ENCODE measurements at regions not wholly inside any gene's neighbourhood (a gene's known extent, or its start where the extent isn't known, plus 50 kb on each side); places are given as distances from the start of the nearest gene placed in this dataset.

GRCh38 chr3:177427540-177427939 is 230.3 kb upstream of the TBL1XR1 start:
- DNase-seq = no peak
- H3K4me1 ChIP-seq = peaks cover 9% of the 10 kb centered on the region
- H3K27ac Mint-ChIP-seq (ENCODE audit: unreplicated experiment) = no peak overlapping the region
- H3K36me3 Mint-ChIP-seq (ENCODE audit: insufficient read depth, unreplicated experiment) = no peaks in the 10 kb centered on the region
- no peaks in the 10 kb centered on the region for H3K27me3 Mint-ChIP-seq (ENCODE audit: insufficient read depth, unreplicated experiment)
- intact Hi-C loops (cut with micrococcal nuclease; ENCODE audit: unreplicated experiment) = no loop called here
- H3K4me1 Mint-ChIP-seq (ENCODE audit: low read depth, unreplicated experiment) = peaks cover 17% of the 10 kb centered on the region
- TF ChIP-seq CTCF (IDR thresholded peaks at IDR 0.05; ENCODE audit: insufficient read depth in 1 of 2, low read depth in 1 of 2, low read length in 1 of 2, severe bottlenecking in 1 of 2, unreplicated experiment in 1 of 2) = no peak
- no peak overlapping the region for H3K4me3 Mint-ChIP-seq (ENCODE audit: unreplicated experiment)
- H3K4me3 ChIP-seq (ENCODE audit: low read depth, low read length) = no peak overlapping the region
- H3K9me3 Mint-ChIP-seq (ENCODE audit: unreplicated experiment) = no peaks in the 10 kb centered on the region
- POLR2A ChIA-PET = no interaction called here
- CTCF ChIA-PET = no interaction called here
- BruUV-seq (replicated peaks) = no TSS peak
- no peaks in the 10 kb centered on the region for H3K27me3 ChIP-seq (replicated peaks; ENCODE audit: control insufficient read depth, insufficient read depth, low read length)
- no peaks in the 10 kb centered on the region for H3K36me3 ChIP-seq (ENCODE audit: control insufficient read depth, insufficient read depth, low read length)
- H3K9me3 ChIP-seq = no peaks in the 10 kb centered on the region

GRCh38 chr3:177429079-177429478 is 231.8 kb upstream of the TBL1XR1 start:
- CTCF ChIA-PET = no interaction called here
- Mint-ChIP-seq H3K4me3 (ENCODE audit: unreplicated experiment) (no peak overlapping the region), H3K9me3 (ENCODE audit: unreplicated experiment) (no peaks in the 10 kb centered on the region), H3K4me1 (ENCODE audit: low read depth, unreplicated experiment) (peaks cover 19% of the 10 kb centered on the region), H3K27me3 (ENCODE audit: insufficient read depth, unreplicated experiment) (no peaks in the 10 kb centered on the region), H3K27ac (ENCODE audit: unreplicated experiment) (no peak overlapping the region), H3K36me3 (ENCODE audit: insufficient read depth, unreplicated experiment) (no peaks in the 10 kb centered on the region)
- TF ChIP-seq CTCF (IDR thresholded peaks at IDR 0.05; ENCODE audit: insufficient read depth in 1 of 2, low read depth in 1 of 2, low read length in 1 of 2, severe bottlenecking in 1 of 2, unreplicated experiment in 1 of 2) = no peak
- no peaks in the 10 kb centered on the region for H3K27me3 ChIP-seq (replicated peaks; ENCODE audit: control insufficient read depth, insufficient read depth, low read length)
- intact Hi-C loops (cut with micrococcal nuclease; ENCODE audit: unreplicated experiment) = no loop called here
- H3K9me3 ChIP-seq = no peaks in the 10 kb centered on the region
- no peak overlapping the region for H3K4me3 ChIP-seq (ENCODE audit: low read depth, low read length)
- no peaks in the 10 kb centered on the region for H3K36me3 ChIP-seq (ENCODE audit: control insufficient read depth, insufficient read depth, low read length)
- no peak for DNase-seq
- BruUV-seq (replicated peaks) = no TSS peak
- peaks cover 9% of the 10 kb centered on the region for H3K4me1 ChIP-seq
- POLR2A ChIA-PET = interaction anchor here (0.6 kb wide), 1 partner anchor 49 kb away, joined by 5 read pairs; no protein-coding TSS in a partner anchor

GRCh38 chr3:177429771-177430170 is 232.5 kb upstream of the TBL1XR1 start:
- no TSS peak for BruUV-seq (replicated peaks)
- H3K27me3 ChIP-seq (replicated peaks; ENCODE audit: control insufficient read depth, insufficient read depth, low read length) = no peaks in the 10 kb centered on the region
- H3K4me1 Mint-ChIP-seq (ENCODE audit: low read depth, unreplicated experiment) = peaks cover 19% of the 10 kb centered on the region
- H3K36me3 Mint-ChIP-seq (ENCODE audit: insufficient read depth, unreplicated experiment) = no peaks in the 10 kb centered on the region
- TF ChIP-seq CTCF (IDR thresholded peaks at IDR 0.05; ENCODE audit: insufficient read depth in 1 of 2, low read depth in 1 of 2, low read length in 1 of 2, severe bottlenecking in 1 of 2, unreplicated experiment in 1 of 2) = no peak
- peaks cover 9% of the 10 kb centered on the region for H3K4me1 ChIP-seq
- no peaks in the 10 kb centered on the region for H3K9me3 Mint-ChIP-seq (ENCODE audit: unreplicated experiment)
- no peak for DNase-seq
- no peak overlapping the region for H3K27ac Mint-ChIP-seq (ENCODE audit: unreplicated experiment)
- no peaks in the 10 kb centered on the region for H3K27me3 Mint-ChIP-seq (ENCODE audit: insufficient read depth, unreplicated experiment)
- intact Hi-C loops (cut with micrococcal nuclease; ENCODE audit: unreplicated experiment) = no loop called here
- CTCF ChIA-PET = no interaction called here
- no peak overlapping the region for H3K4me3 Mint-ChIP-seq (ENCODE audit: unreplicated experiment)
- POLR2A ChIA-PET = no interaction called here
- H3K4me3 ChIP-seq (ENCODE audit: low read depth, low read length) = no peak overlapping the region
- H3K36me3 ChIP-seq (ENCODE audit: control insufficient read depth, insufficient read depth, low read length) = no peaks in the 10 kb centered on the region
- no peaks in the 10 kb centered on the region for H3K9me3 ChIP-seq

All from Caco-2 (cell line).